Ascending aorta (tissue), 2 donors: ENCODE measurements at regions not wholly inside any gene's neighbourhood (a gene's known extent, or its start where the extent isn't known, plus 50 kb on each side); places are given as distances from the start of the nearest gene placed in this dataset.

Experiments
- DNase-seq, 2 donors: peaks; one replicate each; pipeline ENCODE4 v3.0.0-alpha.2; 2019; ENCODE audit warnings: low spot score in 2 of 2
- H3K27ac ChIP-seq, 2 donors: fragments of 200-600 bp; sonication (generic); one replicate each; pipeline ENCODE4 v1.5.1; 2016 to 2017; ENCODE audit warnings: mild to moderate bottlenecking in 1 of 2
- H3K27me3 ChIP-seq: fragments of 200-600 bp; sonication (generic); one replicate; pipeline ENCODE4 v1.5.1; 2017
- H3K36me3 ChIP-seq, 2 donors: fragments of 200-600 bp; sonication (generic); one replicate each; pipeline ENCODE4 v1.5.1; 2016
- H3K4me1 ChIP-seq, 2 donors: fragments of 200-600 bp; sonication (generic); one replicate each; pipeline ENCODE4 v1.5.1; 2016 to 2017; ENCODE audit warnings: mild to moderate bottlenecking in 1 of 2
- H3K4me3 ChIP-seq, 2 donors: fragments of 200-600 bp; sonication (generic); one replicate each; pipeline ENCODE4 v1.5.1; 2016 to 2017; ENCODE audit warnings: mild to moderate bottlenecking in 1 of 2
- H3K9me3 ChIP-seq, 2 donors: fragments of 200-600 bp; sonication (generic); one replicate each; pipeline ENCODE4 v1.5.1; 2016
- intact Hi-C: fragments of 100-400 bp; cut with DNase I; formaldehyde crosslinking; loops from one replicate; pipeline ENCODE4 v1.15.1; 2023
- TF ChIP-seq, protein P1 (sequence below), 3 experiments: fragments of 200-600 bp in 2 of 3; fragments of 450-650 bp in 1 of 3; sonication (generic) in 2 of 3; IDR thresholded peaks; one replicate each; pipeline ENCODE4 v1.5.1; 2016 to 2019; ENCODE audit warnings: antibody characterized with exemption in 3 of 3, mild to moderate bottlenecking in 1 of 3, moderate library complexity in 1 of 3

DNA sequence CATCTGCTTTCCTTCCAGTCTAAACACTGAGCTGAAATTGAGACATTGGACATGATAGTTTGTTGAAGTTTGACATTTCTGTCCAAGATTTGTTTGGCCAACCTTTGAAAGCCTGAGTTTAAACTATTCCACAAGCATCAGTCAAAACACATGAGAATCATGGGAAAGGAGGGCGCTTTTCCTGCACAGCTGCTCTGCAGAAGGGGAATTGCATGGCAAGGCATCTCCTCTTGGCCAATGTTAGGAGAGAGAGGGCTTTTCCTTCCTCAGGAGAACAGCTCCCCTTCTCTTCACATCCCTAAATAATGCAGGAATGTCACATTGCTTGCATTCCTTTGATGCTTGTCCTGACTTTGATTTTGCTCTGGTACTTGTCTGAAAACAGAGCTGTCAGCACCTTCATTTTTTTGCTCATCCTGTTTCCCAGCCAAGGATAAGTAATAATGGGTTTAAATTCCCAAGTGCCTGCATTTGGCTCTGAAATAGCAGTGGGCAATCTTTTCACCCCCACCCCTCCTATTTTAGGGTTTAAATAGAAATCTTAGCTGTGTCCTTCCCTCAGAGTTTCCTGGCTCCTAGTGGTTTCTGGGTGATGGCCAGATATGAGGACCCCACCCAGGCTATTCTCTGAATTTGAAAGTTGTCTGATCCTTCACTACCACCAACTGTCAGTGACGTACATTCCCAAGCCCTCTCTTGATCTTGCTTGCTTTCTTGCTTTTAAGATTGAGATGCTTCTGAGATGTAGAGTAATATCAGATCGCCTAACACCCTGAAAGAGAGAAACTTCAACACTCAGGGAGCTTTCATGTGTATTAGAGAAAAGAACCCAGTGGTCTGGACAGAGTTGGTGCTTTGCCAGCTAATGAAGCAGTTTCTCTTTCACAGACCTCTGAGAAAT is 75.2 kb upstream of the NPVF start:
- intact Hi-C loops = no loop called here
- TF ChIP-seq, protein P1, sequence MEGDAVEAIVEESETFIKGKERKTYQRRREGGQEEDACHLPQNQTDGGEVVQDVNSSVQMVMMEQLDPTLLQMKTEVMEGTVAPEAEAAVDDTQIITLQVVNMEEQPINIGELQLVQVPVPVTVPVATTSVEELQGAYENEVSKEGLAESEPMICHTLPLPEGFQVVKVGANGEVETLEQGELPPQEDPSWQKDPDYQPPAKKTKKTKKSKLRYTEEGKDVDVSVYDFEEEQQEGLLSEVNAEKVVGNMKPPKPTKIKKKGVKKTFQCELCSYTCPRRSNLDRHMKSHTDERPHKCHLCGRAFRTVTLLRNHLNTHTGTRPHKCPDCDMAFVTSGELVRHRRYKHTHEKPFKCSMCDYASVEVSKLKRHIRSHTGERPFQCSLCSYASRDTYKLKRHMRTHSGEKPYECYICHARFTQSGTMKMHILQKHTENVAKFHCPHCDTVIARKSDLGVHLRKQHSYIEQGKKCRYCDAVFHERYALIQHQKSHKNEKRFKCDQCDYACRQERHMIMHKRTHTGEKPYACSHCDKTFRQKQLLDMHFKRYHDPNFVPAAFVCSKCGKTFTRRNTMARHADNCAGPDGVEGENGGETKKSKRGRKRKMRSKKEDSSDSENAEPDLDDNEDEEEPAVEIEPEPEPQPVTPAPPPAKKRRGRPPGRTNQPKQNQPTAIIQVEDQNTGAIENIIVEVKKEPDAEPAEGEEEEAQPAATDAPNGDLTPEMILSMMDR (IDR thresholded peaks at IDR 0.05) = no peak
- Histone ChIP-seq H3K36me3 (no peaks in the 10 kb centered on the region), H3K27me3 (no peaks in the 10 kb centered on the region), H3K27ac (no peak overlapping the region), H3K9me3 (no peaks in the 10 kb centered on the region), H3K4me3 (no peak overlapping the region), H3K4me1 (no peaks in the 10 kb centered on the region)
- DNase-seq = no peak

GRCh38 chr7:25304691-25305090 is 76.4 kb upstream of the NPVF start:
- Histone ChIP-seq H3K27ac (no peak overlapping the region), H3K4me1 (no peaks in the 10 kb centered on the region), H3K36me3 (no peaks in the 10 kb centered on the region), H3K27me3 (no peaks in the 10 kb centered on the region), H3K4me3 (no peak overlapping the region), H3K9me3 (no peaks in the 10 kb centered on the region)
- TF ChIP-seq, protein P1 (IDR thresholded peaks at IDR 0.05) = no peak
- no peak for DNase-seq
- intact Hi-C loops = no loop called here

GRCh38 chr7:25305831-25306230 is 77.5 kb upstream of the NPVF start:
- Histone ChIP-seq H3K27ac (no peak overlapping the region), H3K36me3 (no peaks in the 10 kb centered on the region), H3K4me3 (no peak overlapping the region), H3K4me1 (no peaks in the 10 kb centered on the region), H3K27me3 (no peaks in the 10 kb centered on the region), H3K9me3 (no peaks in the 10 kb centered on the region)
- TF ChIP-seq, protein P1 (IDR thresholded peaks at IDR 0.05) = no peak
- intact Hi-C loops = no loop called here
- no peak for DNase-seq

DNA sequence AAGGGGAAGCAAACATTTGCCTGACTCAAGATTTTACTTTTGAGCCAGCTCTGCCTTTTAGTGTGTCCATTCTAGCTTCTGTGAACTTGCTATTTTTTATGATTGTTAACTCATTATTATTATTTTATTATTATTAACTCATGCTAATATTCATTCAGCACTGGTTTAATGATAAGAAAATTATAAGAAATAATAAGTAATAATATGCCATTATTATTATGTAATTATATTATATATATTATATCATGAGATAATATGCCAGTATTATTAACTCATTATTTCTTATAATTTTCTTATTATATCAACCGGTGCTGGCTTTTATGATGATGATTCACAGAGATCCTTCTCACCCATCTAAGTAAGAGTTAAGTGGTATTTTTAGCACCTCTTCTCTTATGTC is 79.3 kb upstream of the NPVF start:
- intact Hi-C loops = no loop called here
- no peak for DNase-seq
- Histone ChIP-seq H3K4me1 (no peaks in the 10 kb centered on the region), H3K27ac (no peak overlapping the region), H3K36me3 (no peaks in the 10 kb centered on the region), H3K4me3 (no peak overlapping the region), H3K27me3 (no peaks in the 10 kb centered on the region), H3K9me3 (no peaks in the 10 kb centered on the region)
- TF ChIP-seq, protein P1 (IDR thresholded peaks at IDR 0.05) = no peak

DNA sequence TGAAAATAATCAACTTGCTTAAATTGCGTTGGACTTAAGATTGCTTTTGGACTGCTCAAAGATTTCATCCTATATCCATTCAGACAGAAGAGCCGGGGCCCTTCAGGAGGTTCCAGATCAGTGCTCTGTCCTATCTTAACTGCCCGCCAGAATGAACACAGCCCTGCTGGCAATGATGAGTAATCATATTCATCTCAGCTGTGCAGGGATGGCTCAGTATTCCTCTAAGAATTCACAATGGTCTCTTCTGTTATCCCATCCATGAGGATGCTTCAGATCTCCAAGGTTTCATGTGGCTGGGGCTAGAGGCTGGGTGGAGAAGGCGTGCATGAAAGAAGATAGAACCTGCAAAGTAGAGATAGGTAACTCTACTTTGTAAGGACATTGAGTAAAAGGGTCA is 80.0 kb upstream of the NPVF start:
- TF ChIP-seq, protein P1 (IDR thresholded peaks at IDR 0.05) = no peak
- Histone ChIP-seq H3K9me3 (no peaks in the 10 kb centered on the region), H3K4me1 (no peaks in the 10 kb centered on the region), H3K4me3 (no peak overlapping the region), H3K27me3 (no peaks in the 10 kb centered on the region), H3K36me3 (no peaks in the 10 kb centered on the region), H3K27ac (no peak overlapping the region)
- intact Hi-C loops = no loop called here
- DNase-seq = no peak
